HCT116 (cell line): ENCODE measurements at regions not wholly inside any gene's neighbourhood (a gene's known extent, or its start where the extent isn't known, plus 50 kb on each side); places are given as distances from the start of the nearest gene placed in this dataset.

Source experiments
- ATAC-seq: fragments of 200-7000 bp; cut with Tn5 transposase; 2 replicates; pipeline ENCODE4 v1.9.1; 2020; ENCODE audit warnings: mild to moderate bottlenecking, moderate library complexity
- BruUV-seq: library from RNA; stranded (reverse); fragments of 400-500 nt; replicated peaks from 2 replicates; lab custom pipeline; 2021; lab: Mats Ljungman, UMichigan
- CTCF ChIA-PET: fragments of 300-600 bp; sonication (Branson Sonifier 250); formaldehyde crosslinking; loops from one replicate; lab custom pipeline; 2021; ENCODE audit warnings: antibody characterized with exemption; lab: Charles Lee
- POLR2A ChIA-PET: fragments of 300-600, 350-600 bp; sonication (Branson Sonifier 250); formaldehyde crosslinking; loops from one replicate; lab custom pipeline; 2021; ENCODE audit warnings: antibody characterized with exemption; lab: Charles Lee
- RAD21 ChIA-PET, 2 experiments: fragments of 300-600 bp; sonication (Branson Sonifier 250); formaldehyde crosslinking; loops; one replicate each; lab custom pipeline; 2023; ENCODE audit warnings: low total read pairs in 2 of 2; ENCODE audit not compliant: uncharacterized antibody in 2 of 2, unreplicated experiment in 2 of 2, low non-redundant PET in 1 of 2; lab: Charles Lee
- DNase-seq: peaks from one replicate; pipeline ENCODE4 v3.0.0-alpha.2; 2010; ENCODE audit warnings: low read depth, low spot score
- H2AFZ ChIP-seq: fragments of 200-600 bp; shearing (Covaris generic), sonication (generic); 2 replicates; pipeline ENCODE4 v1.6.1; 2017; ENCODE audit warnings: low read depth, mixed run types, mixed read lengths, antibody characterized with exemption, low read length; ENCODE audit not compliant: poor library complexity, severe bottlenecking
- H3K27ac ChIP-seq: 2 replicates; pipeline ENCODE4 v1.5.1; 2012; ENCODE audit warnings: low read depth, low read length
- H3K27me3 ChIP-seq: fragments of 200-600 bp; sonication (generic); 2 replicates; pipeline ENCODE4 v1.6.1; 2016; ENCODE audit warnings: mixed run types, low read length, mixed read lengths; ENCODE audit not compliant: insufficient read depth
- H3K36me3 ChIP-seq, 2 experiments: fragments of 200-500 bp in 1 of 2; fragments of 200-600 bp in 1 of 2; sonication (Bioruptor generic) in 1 of 2; sonication (generic) in 1 of 2; 2 replicates each; pipeline versions ENCODE4 v1.5.1 to v1.6.1; 2014 to 2016; ENCODE audit warnings: low read length in 2 of 2, inconsistent platforms in 1 of 2, mixed read lengths in 1 of 2, mixed run types in 1 of 2; ENCODE audit not compliant: insufficient read depth in 2 of 2, control insufficient read depth in 1 of 2
- H3K4me1 ChIP-seq, 2 experiments: fragments of 200-600 bp in 1 of 2; sonication (generic) in 1 of 2; 2 replicates each; pipeline versions ENCODE4 v1.5.1 to v1.6.1; 2012 to 2017; ENCODE audit warnings: low read length in 2 of 2, inconsistent platforms in 1 of 2, mild to moderate bottlenecking in 1 of 2, mixed read lengths in 1 of 2, mixed run types in 1 of 2, moderate library complexity in 1 of 2; ENCODE audit not compliant: insufficient read depth in 2 of 2, control insufficient read depth in 1 of 2
- H3K4me2 ChIP-seq: fragments of 200-600 bp; sonication (generic); 2 replicates; pipeline ENCODE4 v1.6.1; 2017; ENCODE audit warnings: mixed run types, low read length, mixed read lengths
- H3K4me3 ChIP-seq, 2 experiments: fragments of 200-600 bp in 1 of 2; sonication (generic) in 1 of 2; replicated peaks in 1 of 2; 2 replicates each; pipeline ENCODE4 v1.5.1; 2011 to 2016; ENCODE audit warnings: low read length in 2 of 2, control low read depth in 1 of 2, low read depth in 1 of 2, mild to moderate bottlenecking in 1 of 2, mixed read lengths in 1 of 2, mixed run types in 1 of 2
- H3K79me2 ChIP-seq: fragments of 200-600 bp; sonication (generic); 2 replicates; pipeline ENCODE4 v1.6.1; 2017; ENCODE audit warnings: mild to moderate bottlenecking, mixed run types, low read length, moderate library complexity, mixed read lengths; ENCODE audit not compliant: insufficient read depth
- H3K9ac ChIP-seq: fragments of 200-600 bp; sonication (generic); 2 replicates; pipeline ENCODE4 v1.6.1; 2016; ENCODE audit warnings: low read length, mixed read lengths
- H3K9me2 ChIP-seq: fragments of 200-600 bp; sonication (generic), shearing (Covaris generic); 2 replicates; pipeline ENCODE4 v1.6.1; 2017; ENCODE audit warnings: mixed run types, mild to moderate bottlenecking, moderate library complexity; ENCODE audit not compliant: insufficient read depth
- H3K9me3 ChIP-seq, 2 experiments: fragments of 200-500 bp in 1 of 2; fragments of 200-600 bp in 1 of 2; sonication (Bioruptor generic) in 1 of 2; sonication (generic) in 1 of 2; 2 replicates each; pipeline ENCODE4 v1.6.1; 2014 to 2017; ENCODE audit warnings: low read length in 2 of 2, mixed read lengths in 2 of 2, inconsistent platforms in 1 of 2, low read depth in 1 of 2, mild to moderate bottlenecking in 1 of 2, mixed run types in 1 of 2, moderate library complexity in 1 of 2; ENCODE audit not compliant: control insufficient read depth in 1 of 2, insufficient read depth in 1 of 2
- H4K20me1 ChIP-seq: fragments of 200-600 bp; sonication (generic), shearing (Covaris generic); 2 replicates; pipeline ENCODE4 v1.6.1; 2017; ENCODE audit warnings: mixed run types, mild to moderate bottlenecking, moderate library complexity; ENCODE audit not compliant: insufficient read depth
- CBX3 ChIP-seq: IDR thresholded peaks from 2 replicates; pipeline ENCODE4 v1.6.1; 2012; ENCODE audit warnings: low read depth
- EGR1 ChIP-seq: IDR thresholded peaks from 2 replicates; pipeline ENCODE4 v1.6.1; 2012; ENCODE audit warnings: low read depth
- RAD21 ChIP-seq: IDR thresholded peaks from 2 replicates; pipeline ENCODE4 v1.6.1; 2012; ENCODE audit warnings: low read depth, mild to moderate bottlenecking
- REST ChIP-seq: IDR thresholded peaks from 2 replicates; pipeline ENCODE4 v1.6.1; 2012; ENCODE audit warnings: low read depth
- SIN3A ChIP-seq: IDR thresholded peaks from 2 replicates; pipeline ENCODE4 v1.6.1; 2012; ENCODE audit warnings: low read depth
- SRF ChIP-seq: IDR thresholded peaks from 2 replicates; pipeline ENCODE4 v1.6.1; 2012; ENCODE audit warnings: low read depth
- TCF7L2 ChIP-seq: IDR thresholded peaks from 2 replicates; pipeline ENCODE4 v1.7.0; 2011; ENCODE audit warnings: borderline replicate concordance, inconsistent platforms; ENCODE audit not compliant: insufficient read depth, insufficient read length; ENCODE audit errors: extremely low read depth
- ZNF274 ChIP-seq: fragments of 200-500 bp; sonication (Bioruptor generic); IDR thresholded peaks from 2 replicates; pipeline ENCODE4 v1.6.1; 2014; ENCODE audit warnings: mild to moderate bottlenecking, low read depth, low read length, inconsistent platforms
- intact Hi-C: fragments of 100-400 bp; cut with micrococcal nuclease; formaldehyde crosslinking; loops from 2 replicates; pipeline ENCODE4 v1.10.0; 2022

GRCh38 chr20:48017992-48018391 is 232.7 kb upstream of the SULF2 start:
- CTCF ChIA-PET = no interaction called here
- no TSS peak for BruUV-seq
- Histone ChIP-seq H2AFZ (no peak overlapping the region), H3K4me2 (no peak overlapping the region), H3K79me2 (no peaks in the 10 kb centered on the region), H3K27ac (no peak overlapping the region), H3K9ac (no peak overlapping the region), H3K36me3 (no peaks in the 10 kb centered on the region), H3K9me2 (no peaks in the 10 kb centered on the region), H3K9me3 (no peaks in the 10 kb centered on the region), H4K20me1 (no peaks in the 10 kb centered on the region), H3K4me3 (no peak overlapping the region), H3K27me3 (0 out of 2 replicates have a peak, but pooled peaks cover 3% of the 10 kb centered on the region), H3K4me1 (no peaks in the 10 kb centered on the region)
- ATAC-seq (no peak), DNase-seq (no peak)
- intact Hi-C loops = no loop called here
- RAD21 ChIA-PET = no interaction called here
- TF ChIP-seq REST (no peak), ZNF274 (no peak), SIN3A (no peak), TCF7L2 (no peak), EGR1 (no peak), RAD21 (no peak), CBX3 (no peak), SRF (no peak)
- POLR2A ChIA-PET = no interaction called here
